ENCODE measurements at regions not wholly inside any gene's neighbourhood (a gene's known extent, or its start where the extent isn't known, plus 50 kb on each side); places are given as distances from the start of the nearest gene placed in this dataset.

GRCh38 chr2:128403814-128404708 lies 85.4 kb upstream of the HS6ST1 start:
- Histone ChIP-seq H3K4me2 (ENCODE audit: low read depth, low read length) (no peak overlapping the region), H2AFZ (ENCODE audit: low read length) (no peak overlapping the region), H3K36me3 (replicated peaks in 1 of 2; ENCODE audit: control insufficient read depth in 1 of 2, insufficient read depth in 2 of 2, low read length in 2 of 2) (no peaks in the 10 kb centered on the region), H3K27ac (ENCODE audit: extremely low read length, insufficient read depth, low read length) (no peak overlapping the region), H3K4me3 (replicated peaks in 1 of 3; ENCODE audit: insufficient read depth in 1 of 3, low read depth in 2 of 3, low read length in 3 of 3) (no peak overlapping the region), H3K9me3 (ENCODE audit: low read length) (no peaks in the 10 kb centered on the region), H3K27me3 (ENCODE audit: control insufficient read depth in 1 of 2, insufficient read depth in 2 of 2, low read length in 2 of 2) (peaks cover 1 to 13% of the 10 kb centered on the region in 2 experiments; a peak in 3 of 5 replicates), H3K79me2 (ENCODE audit: insufficient read depth, low read length) (no peaks in the 10 kb centered on the region), H3K9ac (ENCODE audit: insufficient read depth, low read depth, low read length) (no peak overlapping the region), H4K20me1 (ENCODE audit: insufficient read depth, low read length) (no peaks in the 10 kb centered on the region), H3K4me1 (ENCODE audit: insufficient read depth, low read length) (peaks cover 8% of the 10 kb centered on the region)
- ChIA-PET POLR2A (no interaction called here), CTCF (ENCODE audit: low intra/inter-chr PET ratio, low total read pairs) (no interaction called here)
- BruUV-seq (replicated peaks), result no TSS peak
- intact Hi-C loops (cut with micrococcal nuclease; ENCODE audit: unreplicated experiment), result no loop called here
- TF ChIP-seq ZFP36 (IDR thresholded peaks at IDR 0.05; ENCODE audit: borderline replicate concordance, low read depth, low read length, partially characterized antibody), result peak; percentile 63
- no peak for TF ChIP-seq SALL1 (CRISPR knock-in tag; IDR thresholded peaks at IDR 0.05)
- TF ChIP-seq ZNF768 (CRISPR knock-in tag; IDR thresholded peaks at IDR 0.05), result peak; percentile 96
- TF ChIP-seq ZNF780A (CRISPR knock-in tag; IDR thresholded peaks at IDR 0.05), result no peak
- no peak for TF ChIP-seq ZBTB3 (CRISPR knock-in tag; IDR thresholded peaks at IDR 0.05; ENCODE audit: borderline replicate concordance, low read depth)
- no peak for TF ChIP-seq UBTF (CRISPR knock-in tag; IDR thresholded peaks at IDR 0.05)
- TF ChIP-seq ZNF333 (CRISPR knock-in tag; IDR thresholded peaks at IDR 0.05; ENCODE audit: borderline replicate concordance), result no peak
- no peak for TF ChIP-seq NFYB (CRISPR knock-in tag; IDR thresholded peaks at IDR 0.05)
- TF ChIP-seq ZFP36L2 (CRISPR knock-in tag; IDR thresholded peaks at IDR 0.05), result no peak
- no peak for TF ChIP-seq NR3C1 (CRISPR knock-in tag; IDR thresholded peaks at IDR 0.05)
- TF ChIP-seq POGK (CRISPR knock-in tag; conservative IDR thresholded peaks at IDR 0.05), result no peak
- no peak for ATAC-seq
- DNase-seq (ENCODE audit: low spot score), result no peak
- 47% methylated on average over 5 of the region's 5 CpGs for WGBS (ENCODE audit: low lambda C conversion rate)
- no peak for FAIRE-seq
- in situ Hi-C loops (cut with HindIII; ENCODE audit: extremely low pct_ligation_motif_present, low pct_unique_long_range_greater_than_20kb), result no loop called here
